ENCODE measurements at regions not wholly inside any gene's neighbourhood (a gene's known extent, or its start where the extent isn't known, plus 50 kb on each side); places are given as distances from the start of the nearest gene placed in this dataset.

- H3K27ac ChIP-seq (ENCODE audit: low read depth, low read length), result no peak overlapping the region
- TF ChIP-seq EZH2 (IDR thresholded peaks at IDR 0.05; ENCODE audit: low read depth, low read length, severe bottlenecking) (no peak), HDAC6 (IDR thresholded peaks at IDR 0.05; ENCODE audit: low read depth, low read length) (no peak)
- no peak overlapping the region for H3K9ac ChIP-seq (replicated peaks in 1 of 4; ENCODE audit: extremely low read depth in 1 of 4, low read depth in 3 of 4, low read length in 3 of 4)
- no peak overlapping the region for H3K23ac ChIP-seq (ENCODE audit: insufficient read length)
- H4K5ac ChIP-seq (ENCODE audit: insufficient read length, low read depth, low read length), result no peak overlapping the region
- WGBS, 2 experiments (ENCODE audit: extremely low coverage in 1 of 2, insufficient coverage in 1 of 2, insufficient read length in 1 of 2, insufficient replicate concordance in 2 of 2, low coverage in 1 of 2, low lambda C conversion rate in 2 of 2, missing lambda C conversion rate in 1 of 2), result 92% methylated on average over 13 of the region's 13 CpGs; no CpG with 5 or more reads in 1 of the 2 experiments
- DNase-seq (ENCODE audit: low read depth in 1 of 2, low spot score in 2 of 2) (no peak), FAIRE-seq (no peak)
- no peak overlapping the region for H4K91ac ChIP-seq (replicated peaks; ENCODE audit: insufficient read length, low read length)
- no peak overlapping the region for H2AK5ac ChIP-seq (ENCODE audit: low read depth, low read length)
- H4K20me1 ChIP-seq (replicated peaks in 1 of 2; ENCODE audit: control insufficient read depth in 1 of 2, insufficient read depth in 2 of 2, low read length in 2 of 2), result no peaks in the 10 kb centered on the region
- ChIA-PET POLR2A (ENCODE audit: partially characterized antibody) (no interaction called here), CTCF (ENCODE audit: partially characterized antibody) (interaction anchor here (0.8 kb wide), 1 partner anchor 26 kb away, joined by 3 read pairs; no protein-coding TSS in a partner anchor)
- H3K56ac ChIP-seq (replicated peaks; ENCODE audit: insufficient read length, low read depth, low read length), result no peak overlapping the region
- no peak overlapping the region for H2BK12ac ChIP-seq (ENCODE audit: low read depth, low read length)
- no peaks in the 10 kb centered on the region for H3K9me3 ChIP-seq (ENCODE audit: insufficient read depth in 2 of 2, low read depth in 1 of 2, low read length in 1 of 2)
- no peak overlapping the region for H2AFZ ChIP-seq (ENCODE audit: low read length)
- no peak overlapping the region for H4K8ac ChIP-seq (ENCODE audit: extremely low read depth, insufficient read depth, low read length)
- H3K79me2 ChIP-seq (ENCODE audit: control insufficient read depth in 1 of 2, insufficient read depth in 2 of 2, low read length in 2 of 2), result no peaks in the 10 kb centered on the region
- H3K4me2 ChIP-seq (ENCODE audit: insufficient read depth in 1 of 2, low read depth in 2 of 2, low read length in 2 of 2), result no peak overlapping the region
- H3K18ac ChIP-seq (ENCODE audit: extremely low read depth, low read length), result no peak overlapping the region
- H3K4ac ChIP-seq (replicated peaks; ENCODE audit: insufficient read length, low read depth, low read length), result no peak overlapping the region
- no peak overlapping the region for H2BK20ac ChIP-seq (ENCODE audit: low read length)
- H2BK120ac ChIP-seq (replicated peaks; ENCODE audit: low read depth, low read length), result no peak overlapping the region
- no peaks in the 10 kb centered on the region for H3K36me3 ChIP-seq (ENCODE audit: control insufficient read depth in 2 of 4, insufficient read depth in 4 of 4, low read length in 3 of 4)
- H3K79me1 ChIP-seq (ENCODE audit: low read depth, low read length), result no peaks in the 10 kb centered on the region
- H3K4me3 ChIP-seq (ENCODE audit: extremely low read depth in 1 of 4, insufficient read depth in 2 of 4, low read depth in 3 of 4, low read length in 4 of 4), result no peak overlapping the region
- no peak overlapping the region for H2BK15ac ChIP-seq (ENCODE audit: low read length)
- no peaks in the 10 kb centered on the region for H3K4me1 ChIP-seq (replicated peaks in 1 of 4; ENCODE audit: control insufficient read depth in 3 of 4, insufficient read depth in 4 of 4, low read length in 3 of 4)
- no peak overlapping the region for H3K14ac ChIP-seq (ENCODE audit: insufficient read length)
- no peak overlapping the region for H2BK5ac ChIP-seq (ENCODE audit: low read depth, low read length)
- no peaks in the 10 kb centered on the region for H3K23me2 ChIP-seq (ENCODE audit: low read depth, low read length)
- H3K27me3 ChIP-seq (replicated peaks in 1 of 4; ENCODE audit: control insufficient read depth in 3 of 4, extremely low read depth in 1 of 4, insufficient read depth in 3 of 4, low read length in 3 of 4), result no peaks in the 10 kb centered on the region
Observed at GRCh38 chr6:90715093-90715655, 128.3 kb upstream of the MAP3K7 start.

Data from H1 (cell line).